MM.1S (cell line): ENCODE measurements at regions not wholly inside any gene's neighbourhood (a gene's known extent, or its start where the extent isn't known, plus 50 kb on each side); places are given as distances from the start of the nearest gene placed in this dataset.

ENCODE experiments used
- CTCF ChIP-seq: fragments of 300-600 bp; sonication (generic); IDR thresholded peaks from 2 replicates; pipeline ENCODE4 v1.5.1; 2016; ENCODE audit warnings: antibody characterized with exemption, low read length, mixed read lengths
- EZH2phosphoT487 ChIP-seq: fragments of 300-600 bp; sonication (generic); IDR thresholded peaks from 2 replicates; pipeline ENCODE4 v1.6.1; 2018; ENCODE audit warnings: antibody characterized with exemption, low read length

GRCh38 chr3:40649346-40649745, 124.6 kb downstream of the ZNF621 start:
- no peak for TF ChIP-seq CTCF
- no peak for TF ChIP-seq EZH2phosphoT487
